B cell (primary cell): ENCODE measurements at regions not wholly inside any gene's neighbourhood (a gene's known extent, or its start where the extent isn't known, plus 50 kb on each side); places are given as distances from the start of the nearest gene placed in this dataset.

Experiments used
- ATAC-seq: fragments of 200-7000 bp; cut with Tn5 transposase; one replicate; pipeline ENCODE4 v1.10.0; 2021; ENCODE audit warnings: low read depth, mild to moderate bottlenecking, moderate number of reproducible peaks, moderate library complexity
- CTCF ChIA-PET: fragments of 350-600 bp; sonication (Branson Sonifier 250); formaldehyde crosslinking; loops from one replicate; lab custom pipeline; 2021; ENCODE audit warnings: antibody characterized with exemption, inconsistent platforms; lab: Charles Lee
- POLR2A ChIA-PET: fragments of 350-600 bp; sonication (Branson Sonifier 250); formaldehyde crosslinking; loops from one replicate; lab custom pipeline; 2021; ENCODE audit warnings: antibody characterized with exemption; lab: Charles Lee
- DNase-seq: peaks from one replicate; pipeline ENCODE4 v3.0.0; 2013
- H2AFZ ChIP-seq: 2 replicates; pipeline ENCODE4 v1.6.1; 2012; ENCODE audit warnings: mild to moderate bottlenecking, low read depth, low read length; ENCODE audit not compliant: insufficient read depth, poor library complexity, severe bottlenecking
- H3K27ac ChIP-seq, 2 donors: 1 replicate in 1 of 2; 2 replicates in 1 of 2; pipeline ENCODE4 v1.5.1; 2012 to 2013; ENCODE audit warnings: low read length in 2 of 2, mild to moderate bottlenecking in 2 of 2, moderate library complexity in 1 of 2
- H3K27me3 ChIP-seq, 4 experiments: fragments of 200-600 bp in 1 of 4; sonication (generic) in 1 of 4; replicated peaks in 1 of 4; 1 replicate in 2 of 4; 2 replicates in 2 of 4; pipeline versions ENCODE4 v1.6.1 to v1.7.0; 2013 to 2016; ENCODE audit warnings: low read length in 3 of 4, mild to moderate bottlenecking in 2 of 4, mixed read lengths in 1 of 4, moderate library complexity in 1 of 4; ENCODE audit not compliant: insufficient read depth in 4 of 4, control insufficient read depth in 3 of 4; ENCODE audit errors: control extremely low read depth in 1 of 4
- H3K36me3 ChIP-seq, 2 experiments: replicated peaks in 1 of 2; 1 replicate in 1 of 2; 2 replicates in 1 of 2; pipeline versions ENCODE4 v1.6.1 to v1.7.1; 2013; ENCODE audit warnings: low read length in 1 of 2; ENCODE audit not compliant: insufficient read depth in 2 of 2, control insufficient read depth in 1 of 2; ENCODE audit errors: control extremely low read depth in 1 of 2, extremely low read depth in 1 of 2
- H3K4me1 ChIP-seq, 2 donors: fragments of 200-600 bp in 1 of 2; sonication (generic) in 1 of 2; 1 replicate in 1 of 2; 2 replicates in 1 of 2; pipeline versions ENCODE4 v1.5.1 to v1.6.1; 2013 to 2017; ENCODE audit warnings: low read length in 2 of 2; ENCODE audit not compliant: control insufficient read depth in 2 of 2, insufficient read depth in 2 of 2
- H3K4me2 ChIP-seq: replicated peaks from 2 replicates; pipeline ENCODE3; 2012; ENCODE audit warnings: mild to moderate bottlenecking, low read depth, low read length; ENCODE audit not compliant: poor library complexity, severe bottlenecking
- H3K4me3 ChIP-seq, 5 experiments: fragments of 200-600 bp in 1 of 5; sonication (generic) in 1 of 5; 1 replicate in 3 of 5; 2 replicates in 2 of 5; pipeline versions ENCODE4 v1.5.1 to v1.7.0; 2011 to 2016; ENCODE audit warnings: low read length in 4 of 5, mild to moderate bottlenecking in 4 of 5, low read depth in 2 of 5, control low read depth in 1 of 5, moderate library complexity in 1 of 5; ENCODE audit not compliant: insufficient read depth in 1 of 5; ENCODE audit errors: control extremely low read depth in 1 of 5, extremely low read depth in 1 of 5
- H3K79me2 ChIP-seq: fragments of 200-600 bp; sonication (generic); one replicate; pipeline ENCODE4 v1.6.0; 2016; ENCODE audit warnings: low read length; ENCODE audit not compliant: control insufficient read depth, insufficient read depth
- H3K9ac ChIP-seq: fragments of 200-600 bp; sonication (generic); 2 replicates; pipeline ENCODE4 v1.6.1; 2017; ENCODE audit warnings: mild to moderate bottlenecking, low read length, moderate library complexity
- H3K9me3 ChIP-seq, 3 donors: one replicate each; pipeline versions ENCODE4 v1.6.1 to v1.7.1; 2013; ENCODE audit warnings: low read length in 2 of 3; ENCODE audit not compliant: control insufficient read depth in 2 of 3, insufficient read depth in 1 of 3; ENCODE audit errors: control extremely low read depth in 1 of 3
- H4K20me1 ChIP-seq: 2 replicates; pipeline ENCODE4 v1.6.0; 2012; ENCODE audit warnings: mild to moderate bottlenecking, low read length; ENCODE audit not compliant: insufficient read depth, control insufficient read depth, poor library complexity, severe bottlenecking
- H3K27ac Mint-ChIP-seq: one replicate; pipeline ENCODE4 v1.8.0; 2021; ENCODE audit warnings: mixed read lengths
- H3K27me3 Mint-ChIP-seq: one replicate; pipeline ENCODE4 v1.8.0; 2021; ENCODE audit warnings: mixed read lengths
- H3K4me1 Mint-ChIP-seq: one replicate; pipeline ENCODE4 v1.8.0; 2021; ENCODE audit warnings: mixed read lengths
- H3K4me3 Mint-ChIP-seq: one replicate; pipeline ENCODE4 v1.8.0; 2021; ENCODE audit warnings: mixed read lengths
- H3K9me3 Mint-ChIP-seq: one replicate; pipeline ENCODE4 v1.8.0; 2022; ENCODE audit warnings: mixed read lengths; ENCODE audit not compliant: insufficient read depth
- CTCF ChIP-seq: fragments of 200-600 bp; IDR thresholded peaks from one replicate; pipeline ENCODE4 v1.8.0; 2022; ENCODE audit warnings: antibody characterized with exemption, mild to moderate bottlenecking
- EZH2 ChIP-seq: IDR thresholded peaks from 2 replicates; pipeline ENCODE4 v1.6.1; 2012; ENCODE audit warnings: borderline replicate concordance, low read depth, mild to moderate bottlenecking, moderate library complexity, low read length; ENCODE audit not compliant: insufficient read depth, poor library complexity, severe bottlenecking
- WGBS: methylation state at CpG from one replicate; pipeline ENCODE4 v1.1.5; 2013; ENCODE audit warnings: missing lambda C conversion rate; ENCODE audit not compliant: insufficient coverage; 5-methylcytosine and 5-hydroxymethylcytosine counted together
- intact Hi-C: fragments of 100-400 bp; cut with micrococcal nuclease; formaldehyde crosslinking; loops from one replicate; pipeline ENCODE4 v1.10.0; 2022

GRCh38 chr18:55743736-55744135 lies 155.7 kb upstream of the TCF4 start:
- ATAC-seq (no peak), DNase-seq (no peak)
- Histone ChIP-seq H3K27ac (no peak overlapping the region), H3K4me2 (no peak overlapping the region), H2AFZ (no peak overlapping the region), H3K9ac (no peak overlapping the region), H3K4me1 (no peaks in the 10 kb centered on the region), H3K79me2 (no peaks in the 10 kb centered on the region), H4K20me1 (no peaks in the 10 kb centered on the region), H3K4me3 (no peak overlapping the region), H3K36me3 (no peaks in the 10 kb centered on the region), H3K27me3 (no peaks in the 10 kb centered on the region), H3K9me3 (no peaks in the 10 kb centered on the region)
- no peaks in the 10 kb centered on the region for H3K4me1 Mint-ChIP-seq
- no peak overlapping the region for H3K27ac Mint-ChIP-seq
- 100% methylated on average over 2 of the region's 3 CpGs for WGBS
- TF ChIP-seq CTCF = no peak
- no peak for TF ChIP-seq EZH2
- no peaks in the 10 kb centered on the region for H3K9me3 Mint-ChIP-seq
- H3K27me3 Mint-ChIP-seq = no peaks in the 10 kb centered on the region
- ChIA-PET CTCF (no interaction called here), POLR2A (interaction anchor here (0.6 kb wide), 1 partner anchor 173 kb away, joined by 9 read pairs; no protein-coding TSS in a partner anchor)
- intact Hi-C loops = no loop called here
- H3K4me3 Mint-ChIP-seq = no peak overlapping the region

GRCh38 chr18:55743133-55743532 lies 155.1 kb upstream of the TCF4 start:
- ChIA-PET POLR2A (no interaction called here), CTCF (no interaction called here)
- no peak overlapping the region for H3K27ac Mint-ChIP-seq
- Histone ChIP-seq H4K20me1 (no peaks in the 10 kb centered on the region), H3K4me1 (no peaks in the 10 kb centered on the region), H3K4me3 (no peak overlapping the region), H3K4me2 (no peak overlapping the region), H3K36me3 (no peaks in the 10 kb centered on the region), H2AFZ (no peak overlapping the region), H3K27me3 (no peaks in the 10 kb centered on the region), H3K79me2 (no peaks in the 10 kb centered on the region), H3K9ac (no peak overlapping the region), H3K27ac (no peak overlapping the region), H3K9me3 (no peaks in the 10 kb centered on the region)
- ATAC-seq (no peak), DNase-seq (no peak)
- H3K4me3 Mint-ChIP-seq = no peak overlapping the region
- H3K27me3 Mint-ChIP-seq = no peaks in the 10 kb centered on the region
- no peaks in the 10 kb centered on the region for H3K9me3 Mint-ChIP-seq
- WGBS = no CpG with 5 or more reads among the region's 2 CpGs
- no peaks in the 10 kb centered on the region for H3K4me1 Mint-ChIP-seq
- intact Hi-C loops = no loop called here
- TF ChIP-seq CTCF (no peak), EZH2 (no peak)
